ENCODE measurements at regions not wholly inside any gene's neighbourhood (a gene's known extent, or its start where the extent isn't known, plus 50 kb on each side); places are given as distances from the start of the nearest gene placed in this dataset.

- Histone ChIP-seq H3K4me3 (ENCODE audit: low read length) (no peak overlapping the region), H3K36me3 (ENCODE audit: insufficient read depth, low read length) (no peaks in the 10 kb centered on the region), H3K27ac (ENCODE audit: low read depth in 1 of 2, low read length in 2 of 2) (no peak overlapping the region), H3K27me3 (ENCODE audit: control insufficient read depth in 1 of 2, insufficient read depth in 2 of 2, low read length in 2 of 2) (no peaks in the 10 kb centered on the region), H3K9me3 (ENCODE audit: control insufficient read depth in 1 of 2, insufficient read depth in 1 of 2, low read length in 2 of 2) (no peaks in the 10 kb centered on the region), H3K4me1 (ENCODE audit: insufficient read depth, low read length) (no peaks in the 10 kb centered on the region)
- no peak overlapping the region for H3K27ac Mint-ChIP-seq
- POLR2A ChIA-PET: no interaction called here
- DNase-seq (no peak), ATAC-seq (ENCODE audit: poor library complexity) (no peak)
- H3K4me1 Mint-ChIP-seq (ENCODE audit: low read depth): no peaks in the 10 kb centered on the region
- no peaks in the 10 kb centered on the region for H3K36me3 Mint-ChIP-seq (ENCODE audit: low read depth)
- no peaks in the 10 kb centered on the region for H3K27me3 Mint-ChIP-seq
- no peak for TF ChIP-seq CTCF (IDR thresholded peaks at IDR 0.05)
- peaks cover 4% of the 10 kb centered on the region for H3K9me3 Mint-ChIP-seq
- H3K4me3 Mint-ChIP-seq: no peak overlapping the region
- CTCF ChIA-PET: no interaction called here
- intact Hi-C loops (cut with DNase I, micrococcal nuclease): no loop called here
Measured at GRCh38 chr2:137769406-137769805, 194.9 kb upstream of the HNMT start.

GRCh38 chr2:137770166-137770565 is 194.1 kb upstream of the HNMT start:
- POLR2A ChIA-PET: no interaction called here
- no peak for ATAC-seq (ENCODE audit: poor library complexity)
- Histone ChIP-seq H3K4me3 (ENCODE audit: low read length) (no peak overlapping the region), H3K36me3 (ENCODE audit: insufficient read depth, low read length) (no peaks in the 10 kb centered on the region), H3K9me3 (ENCODE audit: control insufficient read depth in 1 of 2, insufficient read depth in 1 of 2, low read length in 2 of 2) (no peaks in the 10 kb centered on the region), H3K27me3 (ENCODE audit: control insufficient read depth in 1 of 2, insufficient read depth in 2 of 2, low read length in 2 of 2) (no peaks in the 10 kb centered on the region), H3K4me1 (ENCODE audit: insufficient read depth, low read length) (no peaks in the 10 kb centered on the region), H3K27ac (ENCODE audit: low read depth in 1 of 2, low read length in 2 of 2) (no peak overlapping the region)
- CTCF ChIA-PET: interaction anchor here (0.6 kb wide), 1 partner anchor 277 kb away, joined by 4 read pairs; no protein-coding TSS in a partner anchor
- intact Hi-C loops (cut with DNase I, micrococcal nuclease): no loop called here
- TF ChIP-seq CTCF (IDR thresholded peaks at IDR 0.05): no peak
- Mint-ChIP-seq H3K27me3 (no peaks in the 10 kb centered on the region), H3K27ac (no peak overlapping the region), H3K4me3 (no peak overlapping the region), H3K36me3 (ENCODE audit: low read depth) (no peaks in the 10 kb centered on the region), H3K4me1 (ENCODE audit: low read depth) (no peaks in the 10 kb centered on the region), H3K9me3 (peaks cover 4% of the 10 kb centered on the region)
- no peak for DNase-seq

DNA sequence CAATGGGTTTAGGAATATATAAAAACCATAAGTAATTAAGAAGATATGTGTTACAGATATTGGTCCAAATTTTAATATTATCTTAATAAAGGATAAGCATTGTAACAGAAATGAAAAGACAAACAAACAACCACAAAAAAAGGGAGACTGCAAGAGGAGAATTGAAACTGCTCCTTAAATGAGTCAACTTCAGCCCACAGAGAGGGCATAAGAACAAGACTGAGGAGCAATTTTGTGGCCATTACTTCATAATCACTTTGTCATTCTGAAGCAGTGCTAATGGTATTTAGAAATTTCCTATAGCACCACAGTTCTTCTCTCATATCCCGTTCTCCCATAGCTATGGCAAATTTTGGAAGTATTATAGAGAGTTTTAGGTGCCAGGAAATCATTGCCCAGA is 193.2 kb upstream of the HNMT start:
- intact Hi-C loops (cut with DNase I, micrococcal nuclease): no loop called here
- ATAC-seq (ENCODE audit: poor library complexity) (no peak), DNase-seq (no peak)
- no peaks in the 10 kb centered on the region for H3K36me3 ChIP-seq (ENCODE audit: insufficient read depth, low read length)
- CTCF ChIA-PET: no interaction called here
- Mint-ChIP-seq H3K27me3 (no peaks in the 10 kb centered on the region), H3K36me3 (ENCODE audit: low read depth) (no peaks in the 10 kb centered on the region), H3K4me3 (no peak overlapping the region), H3K27ac (no peak overlapping the region), H3K9me3 (peaks cover 6% of the 10 kb centered on the region), H3K4me1 (ENCODE audit: low read depth) (no peaks in the 10 kb centered on the region)
- H3K9me3 ChIP-seq (ENCODE audit: control insufficient read depth in 1 of 2, insufficient read depth in 1 of 2, low read length in 2 of 2): no peaks in the 10 kb centered on the region
- H3K27ac ChIP-seq (ENCODE audit: low read depth in 1 of 2, low read length in 2 of 2): no peak overlapping the region
- TF ChIP-seq CTCF (IDR thresholded peaks at IDR 0.05): no peak
- no peaks in the 10 kb centered on the region for H3K27me3 ChIP-seq (ENCODE audit: control insufficient read depth in 1 of 2, insufficient read depth in 2 of 2, low read length in 2 of 2)
- POLR2A ChIA-PET: no interaction called here
- no peak overlapping the region for H3K4me3 ChIP-seq (ENCODE audit: low read length)
- H3K4me1 ChIP-seq (ENCODE audit: insufficient read depth, low read length): no peaks in the 10 kb centered on the region

All from CD4-positive, alpha-beta T cell (primary cell).